GM10248 (cell line): ENCODE measurements at regions not wholly inside any gene's neighbourhood (a gene's known extent, or its start where the extent isn't known, plus 50 kb on each side); places are given as distances from the start of the nearest gene placed in this dataset.

Source experiments
- CTCF ChIA-PET: fragments of 300-600 bp; sonication (Branson Sonifier 250); formaldehyde crosslinking; extraction: SDS; loops from one replicate; lab custom pipeline; 2021; ENCODE audit warnings: antibody characterized with exemption; lab: Yijun Ruan, JAX
- POLR2A ChIA-PET: fragments of 350-650 bp; sonication (Branson Sonifier 250); formaldehyde crosslinking; extraction: SDS; loops from one replicate; lab custom pipeline; 2020; ENCODE audit warnings: antibody characterized with exemption; lab: Yijun Ruan, JAX
- DNase-seq: peaks from one replicate; pipeline ENCODE4 v3.0.0; 2012; ENCODE audit errors: extremely low spot score
- CTCF ChIP-seq: IDR thresholded peaks from 2 replicates; pipeline ENCODE4 v1.5.1; 2012; ENCODE audit warnings: mild to moderate bottlenecking, low read depth; ENCODE audit errors: extremely low read depth, missing control alignments, control extremely low read depth

- no peak for DNase-seq
- ChIA-PET POLR2A (no interaction called here), CTCF (no interaction called here)
- TF ChIP-seq CTCF = no peak
Observed at GRCh38 chrX:39626749-39627148, 471.0 kb downstream of the BCOR start.

GRCh38 chrX:39627257-39627656, 470.5 kb downstream of the BCOR start:
- DNase-seq = no peak
- ChIA-PET POLR2A (no interaction called here), CTCF (no interaction called here)
- no peak for TF ChIP-seq CTCF

GRCh38 chrX:39629001-39629400, 468.8 kb downstream of the BCOR start:
- POLR2A ChIA-PET = no interaction called here
- CTCF ChIA-PET = no interaction called here
- no peak for TF ChIP-seq CTCF
- no peak for DNase-seq

GRCh38 chrX:39630344-39630743, 467.4 kb downstream of the BCOR start:
- no peak for DNase-seq
- CTCF ChIA-PET = no interaction called here
- TF ChIP-seq CTCF = no peak
- POLR2A ChIA-PET = no interaction called here

GRCh38 chrX:39631276-39632229, 466.2 kb downstream of the BCOR start:
- no peak for DNase-seq
- ChIA-PET POLR2A (no interaction called here), CTCF (no interaction called here)
- TF ChIP-seq CTCF = no peak

GRCh38 chrX:39633293-39633692, 464.5 kb downstream of the BCOR start:
- no peak for TF ChIP-seq CTCF
- CTCF ChIA-PET = no interaction called here
- no peak for DNase-seq
- POLR2A ChIA-PET = no interaction called here
